BLaER1 (cell line): ENCODE measurements at regions not wholly inside any gene's neighbourhood (a gene's known extent, or its start where the extent isn't known, plus 50 kb on each side); places are given as distances from the start of the nearest gene placed in this dataset.

Source experiments
- H3K27ac ChIP-seq: shearing (Covaris generic); formaldehyde crosslinking; 2 replicates; pipeline ENCODE4 v1.8.1; 2022
- H3K27me3 ChIP-seq: shearing (Covaris generic); formaldehyde crosslinking; 2 replicates; pipeline ENCODE4 v1.8.1; 2022
- H3K36me3 ChIP-seq: shearing (Covaris generic); formaldehyde crosslinking; 2 replicates; pipeline ENCODE4 v1.8.1; 2022
- H3K4me1 ChIP-seq: shearing (Covaris generic); formaldehyde crosslinking; 2 replicates; pipeline ENCODE4 v1.8.1; 2022
- H3K4me2 ChIP-seq: shearing (Covaris generic); formaldehyde crosslinking; 2 replicates; pipeline ENCODE4 v1.8.1; 2022
- H3K4me3 ChIP-seq: shearing (Covaris generic); formaldehyde crosslinking; 2 replicates; pipeline ENCODE4 v1.8.1; 2022
- H3K9ac ChIP-seq: shearing (Covaris generic); formaldehyde crosslinking; 2 replicates; pipeline ENCODE4 v1.8.1; 2022
- H3K9me3 ChIP-seq: shearing (Covaris generic); formaldehyde crosslinking; 2 replicates; pipeline ENCODE4 v1.8.1; 2022
- H4K20me1 ChIP-seq: shearing (Covaris generic); formaldehyde crosslinking; 2 replicates; pipeline ENCODE4 v1.8.1; 2022
- Cebpa-rat ChIP-seq: shearing (Covaris generic); IDR thresholded peaks from 2 replicates; pipeline ENCODE4 v1.8.1; 2022

- Histone ChIP-seq H3K36me3 (no peaks in the 10 kb centered on the region), H3K4me3 (no peak overlapping the region), H3K4me1 (peaks cover 5% of the 10 kb centered on the region; the same call in 1 of the 2 replicates), H4K20me1 (no peaks in the 10 kb centered on the region), H3K9ac (no peak overlapping the region), H3K4me2 (no peak overlapping the region), H3K9me3 (no peaks in the 10 kb centered on the region), H3K27ac (no peak overlapping the region), H3K27me3 (no peaks in the 10 kb centered on the region)
- TF ChIP-seq Cebpa-rat = no peak
These were observed 664.7 kb upstream of the NEGR1 start for GRCh38 chr1:72946903-72947499.

- no peak overlapping the region for H3K4me3 ChIP-seq
- no peaks in the 10 kb centered on the region for H3K36me3 ChIP-seq
- H3K4me1 ChIP-seq = peaks cover 9% of the 10 kb centered on the region; the same call in 1 of the 2 replicates
- no peaks in the 10 kb centered on the region for H3K9me3 ChIP-seq
- no peaks in the 10 kb centered on the region for H3K27me3 ChIP-seq
- no peaks in the 10 kb centered on the region for H4K20me1 ChIP-seq
- H3K9ac ChIP-seq = no peak overlapping the region
- peak overlapping the region; percentile 42 for H3K4me2 ChIP-seq
- no peak for TF ChIP-seq Cebpa-rat
- no peak overlapping the region for H3K27ac ChIP-seq
These were observed 659.7 kb upstream of the NEGR1 start for GRCh38 chr1:72942008-72942407.

- Histone ChIP-seq H3K9ac (no peak overlapping the region), H3K36me3 (no peaks in the 10 kb centered on the region), H3K27me3 (no peaks in the 10 kb centered on the region), H3K27ac (no peak overlapping the region), H3K4me1 (peaks cover 9% of the 10 kb centered on the region; the same call in 1 of the 2 replicates), H4K20me1 (no peaks in the 10 kb centered on the region), H3K4me3 (no peak overlapping the region), H3K4me2 (no peak overlapping the region), H3K9me3 (no peaks in the 10 kb centered on the region)
- TF ChIP-seq Cebpa-rat = no peak
These were observed 656.1 kb upstream of the NEGR1 start for GRCh38 chr1:72938408-72938807.

GRCh38 chr1:72937905-72938304, 655.6 kb upstream of the NEGR1 start:
- no peak overlapping the region for H3K9ac ChIP-seq
- no peaks in the 10 kb centered on the region for H3K36me3 ChIP-seq
- H3K27ac ChIP-seq = no peak overlapping the region
- H3K4me2 ChIP-seq = no peak overlapping the region
- TF ChIP-seq Cebpa-rat = no peak
- no peaks in the 10 kb centered on the region for H3K27me3 ChIP-seq
- H3K4me3 ChIP-seq = no peak overlapping the region
- H3K4me1 ChIP-seq = peaks cover 9% of the 10 kb centered on the region; the same call in 1 of the 2 replicates
- H4K20me1 ChIP-seq = no peaks in the 10 kb centered on the region
- no peaks in the 10 kb centered on the region for H3K9me3 ChIP-seq

GRCh38 chr1:72936942-72937341, 654.6 kb upstream of the NEGR1 start:
- no peaks in the 10 kb centered on the region for H3K27me3 ChIP-seq
- H4K20me1 ChIP-seq = no peaks in the 10 kb centered on the region
- peaks cover 7% of the 10 kb centered on the region; the same call in 1 of the 2 replicates for H3K4me1 ChIP-seq
- no peaks in the 10 kb centered on the region for H3K9me3 ChIP-seq
- H3K36me3 ChIP-seq = no peaks in the 10 kb centered on the region
- H3K27ac ChIP-seq = no peak overlapping the region
- no peak for TF ChIP-seq Cebpa-rat
- no peak overlapping the region for H3K9ac ChIP-seq
- no peak overlapping the region for H3K4me3 ChIP-seq
- H3K4me2 ChIP-seq = no peak overlapping the region

- H3K4me3 ChIP-seq = no peak overlapping the region
- no peak overlapping the region for H3K27ac ChIP-seq
- no peak for TF ChIP-seq Cebpa-rat
- 0 out of 2 replicates have a peak, but pooled peaks cover 4% of the 10 kb centered on the region for H3K4me1 ChIP-seq
- H3K27me3 ChIP-seq = no peaks in the 10 kb centered on the region
- H4K20me1 ChIP-seq = no peaks in the 10 kb centered on the region
- H3K4me2 ChIP-seq = no peak overlapping the region
- no peaks in the 10 kb centered on the region for H3K9me3 ChIP-seq
- no peak overlapping the region for H3K9ac ChIP-seq
- H3K36me3 ChIP-seq = no peaks in the 10 kb centered on the region
These were observed 653.9 kb upstream of the NEGR1 start for GRCh38 chr1:72936151-72936740.

- Histone ChIP-seq H3K9ac (no peak overlapping the region), H3K4me3 (no peak overlapping the region), H3K9me3 (no peaks in the 10 kb centered on the region), H3K4me2 (no peak overlapping the region; the same call in 1 of the 2 replicates), H3K36me3 (no peaks in the 10 kb centered on the region), H3K4me1 (0 out of 2 replicates have a peak, but pooled peaks cover 4% of the 10 kb centered on the region), H3K27ac (no peak overlapping the region), H3K27me3 (no peaks in the 10 kb centered on the region), H4K20me1 (no peaks in the 10 kb centered on the region)
- TF ChIP-seq Cebpa-rat = no peak
These were observed 649.7 kb upstream of the NEGR1 start for GRCh38 chr1:72932025-72932424.

- Histone ChIP-seq H3K4me1 (0 out of 2 replicates have a peak, but pooled peaks cover 4% of the 10 kb centered on the region), H3K4me3 (no peak overlapping the region), H3K27me3 (no peaks in the 10 kb centered on the region), H3K4me2 (no peak overlapping the region), H4K20me1 (no peaks in the 10 kb centered on the region), H3K36me3 (no peaks in the 10 kb centered on the region), H3K9ac (no peak overlapping the region), H3K9me3 (no peaks in the 10 kb centered on the region), H3K27ac (no peak overlapping the region)
- no peak for TF ChIP-seq Cebpa-rat
These were observed 648.2 kb upstream of the NEGR1 start for GRCh38 chr1:72930528-72930927.

- no peaks in the 10 kb centered on the region for H4K20me1 ChIP-seq
- no peaks in the 10 kb centered on the region for H3K27me3 ChIP-seq
- no peak; the same call in 1 of the 2 replicates for TF ChIP-seq Cebpa-rat
- H3K4me2 ChIP-seq = no peak overlapping the region
- H3K9ac ChIP-seq = no peak overlapping the region
- H3K4me3 ChIP-seq = no peak overlapping the region
- no peak overlapping the region for H3K27ac ChIP-seq
- no peaks in the 10 kb centered on the region for H3K9me3 ChIP-seq
- H3K36me3 ChIP-seq = no peaks in the 10 kb centered on the region
- H3K4me1 ChIP-seq = no peaks in the 10 kb centered on the region
These were observed 636.6 kb upstream of the NEGR1 start for GRCh38 chr1:72918940-72919339.

GRCh38 chr1:72917920-72918319, 635.6 kb upstream of the NEGR1 start:
- no peaks in the 10 kb centered on the region for H3K9me3 ChIP-seq
- no peaks in the 10 kb centered on the region for H3K27me3 ChIP-seq
- no peak overlapping the region for H3K27ac ChIP-seq
- H3K36me3 ChIP-seq = no peaks in the 10 kb centered on the region
- no peaks in the 10 kb centered on the region for H3K4me1 ChIP-seq
- TF ChIP-seq Cebpa-rat = peak; percentile 76; the same call in 1 of the 2 replicates
- no peak overlapping the region for H3K4me2 ChIP-seq
- H3K4me3 ChIP-seq = no peak overlapping the region
- no peak overlapping the region for H3K9ac ChIP-seq
- H4K20me1 ChIP-seq = no peaks in the 10 kb centered on the region
